AG09309 (cell line): ENCODE measurements at regions not wholly inside any gene's neighbourhood (a gene's known extent, or its start where the extent isn't known, plus 50 kb on each side); places are given as distances from the start of the nearest gene placed in this dataset.
A peak's percentile ranks its signal among the peaks of the same experiment; 100 is the strongest.

Experiments
- DNase-seq: peaks from one replicate; pipeline ENCODE4 v3.0.0-alpha.2; 2010; ENCODE audit warnings: low read depth
- H3K4me3 ChIP-seq: 2 replicates; pipeline ENCODE4 v1.5.1; 2011; ENCODE audit warnings: mild to moderate bottlenecking, low read depth, low read length, moderate library complexity; ENCODE audit not compliant: control insufficient read depth
- TF ChIP-seq, protein P1 (sequence below): IDR thresholded peaks from 2 replicates; pipeline ENCODE4 v1.5.1; 2011; ENCODE audit warnings: mild to moderate bottlenecking, low read depth, low read length, inconsistent platforms; ENCODE audit not compliant: insufficient read depth, control insufficient read depth; ENCODE audit errors: missing control alignments

DNA sequence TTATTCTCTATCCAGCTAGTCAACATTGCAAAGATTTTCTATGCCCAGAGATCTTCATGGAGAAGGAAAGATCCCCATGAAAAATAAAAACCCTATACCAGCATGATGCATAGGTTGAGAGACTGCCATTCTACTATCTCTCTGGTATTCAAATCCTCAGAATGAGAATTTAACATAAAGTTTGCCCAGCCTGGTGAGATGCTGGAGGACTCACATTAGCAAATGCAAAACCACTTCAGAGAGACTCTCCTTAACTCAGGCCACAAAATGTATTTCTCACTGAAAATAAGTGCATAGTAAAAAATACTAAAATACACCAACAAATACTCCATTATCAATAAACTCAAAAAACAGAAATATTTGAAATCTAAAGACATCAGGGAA is 430.0 kb upstream of the RUNX1 start:
- TF ChIP-seq, protein P1, sequence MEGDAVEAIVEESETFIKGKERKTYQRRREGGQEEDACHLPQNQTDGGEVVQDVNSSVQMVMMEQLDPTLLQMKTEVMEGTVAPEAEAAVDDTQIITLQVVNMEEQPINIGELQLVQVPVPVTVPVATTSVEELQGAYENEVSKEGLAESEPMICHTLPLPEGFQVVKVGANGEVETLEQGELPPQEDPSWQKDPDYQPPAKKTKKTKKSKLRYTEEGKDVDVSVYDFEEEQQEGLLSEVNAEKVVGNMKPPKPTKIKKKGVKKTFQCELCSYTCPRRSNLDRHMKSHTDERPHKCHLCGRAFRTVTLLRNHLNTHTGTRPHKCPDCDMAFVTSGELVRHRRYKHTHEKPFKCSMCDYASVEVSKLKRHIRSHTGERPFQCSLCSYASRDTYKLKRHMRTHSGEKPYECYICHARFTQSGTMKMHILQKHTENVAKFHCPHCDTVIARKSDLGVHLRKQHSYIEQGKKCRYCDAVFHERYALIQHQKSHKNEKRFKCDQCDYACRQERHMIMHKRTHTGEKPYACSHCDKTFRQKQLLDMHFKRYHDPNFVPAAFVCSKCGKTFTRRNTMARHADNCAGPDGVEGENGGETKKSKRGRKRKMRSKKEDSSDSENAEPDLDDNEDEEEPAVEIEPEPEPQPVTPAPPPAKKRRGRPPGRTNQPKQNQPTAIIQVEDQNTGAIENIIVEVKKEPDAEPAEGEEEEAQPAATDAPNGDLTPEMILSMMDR, result no peak
- no peak overlapping the region for H3K4me3 ChIP-seq
- DNase-seq, result no peak

DNA sequence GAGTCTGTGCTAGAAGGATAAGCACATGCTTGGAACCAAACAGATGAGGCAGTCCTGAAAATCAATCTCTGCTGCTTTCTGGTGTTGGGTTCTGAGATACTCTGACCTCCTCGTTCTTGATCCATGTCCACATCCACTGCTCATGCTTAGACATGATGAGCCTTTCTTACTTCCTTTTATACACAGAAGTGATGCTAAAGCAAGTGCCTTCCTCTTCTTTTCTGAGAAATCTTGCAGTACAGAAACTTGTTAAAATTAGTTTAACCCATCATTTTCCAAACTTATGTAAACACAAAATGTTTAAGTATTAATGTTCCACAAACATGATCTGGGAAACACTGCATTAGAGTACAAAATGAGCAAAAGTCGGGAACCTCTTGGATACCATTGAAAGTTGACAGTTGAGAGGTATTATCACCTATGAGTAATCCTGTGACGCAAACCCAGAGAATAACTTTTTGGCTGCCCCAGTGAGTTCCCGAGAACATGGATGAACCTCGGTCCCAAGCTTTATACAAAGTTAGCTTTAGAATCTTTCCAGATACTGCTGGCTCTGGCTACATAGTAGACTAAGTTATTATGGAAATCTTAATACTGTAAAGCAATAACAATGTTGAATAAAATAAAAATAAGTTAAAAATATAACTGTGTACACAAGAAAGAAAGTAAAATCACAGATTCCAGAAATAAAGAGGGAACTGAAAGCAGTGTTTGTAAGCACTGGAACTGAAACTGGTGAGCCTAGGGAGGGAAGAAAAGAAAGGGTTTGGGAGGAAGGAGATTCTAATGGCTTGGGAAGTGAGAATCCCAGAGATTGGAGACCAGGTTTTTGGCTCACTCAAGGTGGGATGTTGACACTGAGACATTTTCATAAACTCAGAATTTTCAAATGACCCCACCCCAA is 429.3 kb upstream of the RUNX1 start:
- TF ChIP-seq, protein P1, result no peak

GRCh38 chr21:35477622-35478021 is 428.5 kb upstream of the RUNX1 start:
- TF ChIP-seq, protein P1, result no peak
- H3K4me3 ChIP-seq, result no peak overlapping the region

More for the DNA sequence above, 429.3 kb upstream of the RUNX1 start:
- H3K4me3 ChIP-seq, result no peak overlapping the region
- no peak for DNase-seq

DNA sequence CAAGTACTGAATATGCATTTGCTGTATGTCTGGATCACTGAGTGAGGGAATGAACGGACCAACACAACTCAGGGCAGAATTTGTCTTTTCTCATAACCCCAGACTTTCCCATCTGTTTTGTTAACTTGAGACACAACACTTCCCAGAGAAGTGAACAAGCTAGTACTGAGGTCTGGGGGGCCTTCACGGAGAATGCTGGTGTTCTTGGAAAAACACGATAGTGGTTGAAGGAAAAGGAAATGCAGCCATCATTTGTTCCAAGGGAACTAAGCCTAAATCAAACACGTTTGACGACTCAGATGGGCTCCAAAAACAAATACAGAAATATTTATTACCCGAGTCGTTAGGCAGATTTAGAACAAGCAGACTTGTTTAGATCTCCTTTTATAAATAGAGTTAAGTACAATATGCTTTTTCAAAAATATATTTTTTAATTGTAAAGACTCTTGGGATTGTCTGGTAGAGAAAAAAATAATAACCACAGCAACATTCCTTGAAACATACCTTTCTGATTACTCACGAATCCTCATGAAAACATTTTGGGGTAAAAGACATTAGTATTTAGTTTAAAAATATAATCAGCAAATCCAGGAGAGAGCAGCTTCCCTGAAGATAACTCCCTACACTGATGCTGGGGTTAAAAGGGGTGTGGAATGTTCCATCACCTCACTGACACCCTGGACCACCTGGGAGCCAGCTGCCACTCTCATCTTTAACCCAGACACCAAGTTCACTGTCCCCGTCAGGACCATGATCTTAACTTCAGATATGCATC is 427.7 kb upstream of the RUNX1 start:
- no peak overlapping the region for H3K4me3 ChIP-seq
- DNase-seq, result peak; percentile 28
- TF ChIP-seq, protein P1, result no peak

More at GRCh38 chr21:35477622-35478021, 428.5 kb upstream of the RUNX1 start:
- DNase-seq, result no peak

DNA sequence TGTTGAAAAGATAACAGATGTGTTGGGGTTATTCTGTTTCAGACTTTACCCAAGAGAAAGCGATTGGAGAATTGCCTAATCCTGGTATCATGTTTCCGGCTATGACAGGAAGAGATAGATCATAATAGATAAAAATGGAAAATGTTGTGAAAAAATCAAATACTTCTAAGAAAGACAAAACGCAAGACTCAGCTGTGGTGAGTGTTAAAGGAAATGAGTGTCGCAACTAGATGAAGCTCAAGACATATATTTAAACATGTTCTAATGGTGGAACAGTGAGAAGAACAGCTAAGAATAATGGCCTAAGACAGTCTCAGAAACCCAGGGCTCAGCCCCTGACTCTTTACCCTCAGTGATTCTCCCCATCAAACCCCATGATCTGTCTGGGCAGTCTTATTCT is 426.7 kb upstream of the RUNX1 start:
- peak; percentile 51 for DNase-seq
- TF ChIP-seq, protein P1, result no peak

GRCh38 chr21:35475009-35475408 is 425.9 kb upstream of the RUNX1 start:
- no peak for DNase-seq
- TF ChIP-seq, protein P1, result no peak
- H3K4me3 ChIP-seq, result no peak overlapping the region

More for the DNA sequence above, 426.7 kb upstream of the RUNX1 start:
- H3K4me3 ChIP-seq, result no peak overlapping the region
